HG02642 (cell line): ENCODE measurements at regions not wholly inside any gene's neighbourhood (a gene's known extent, or its start where the extent isn't known, plus 50 kb on each side); places are given as distances from the start of the nearest gene placed in this dataset.

Experiments used
- ATAC-seq: cut with Tn5 transposase; IDR thresholded peaks from one replicate; pipeline ENCODE4 v1.9.1; 2021; ENCODE audit warnings: mild to moderate bottlenecking; ENCODE audit not compliant: unreplicated experiment, poor library complexity

DNA sequence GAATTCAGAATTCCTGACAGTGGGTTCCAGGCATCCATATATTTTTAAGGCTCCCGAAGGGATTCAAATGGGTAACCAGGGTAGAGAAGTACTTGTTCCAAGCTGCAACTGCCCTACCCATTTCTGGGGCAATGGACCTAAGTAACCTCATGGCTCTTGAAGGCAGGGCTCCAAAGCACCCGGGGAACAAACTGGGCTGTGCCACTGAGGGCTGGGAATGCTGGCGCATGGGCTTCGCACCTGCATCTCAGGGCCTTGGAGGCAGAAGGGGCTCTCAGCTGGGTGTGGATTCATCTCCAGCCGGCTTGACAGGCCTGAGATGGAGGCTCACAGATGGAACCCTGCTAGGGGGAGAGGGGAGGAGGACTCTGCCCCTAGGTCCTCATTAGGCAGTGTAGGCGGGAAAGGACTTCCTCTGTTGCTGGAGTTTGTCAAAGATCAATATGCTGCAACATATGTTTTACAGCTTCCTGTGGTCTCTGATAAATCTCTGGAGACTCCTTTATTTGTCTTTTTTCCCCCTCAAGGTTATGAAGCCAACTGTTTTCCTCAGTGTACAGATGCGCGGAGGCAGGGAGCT, 232.3 kb upstream of the NLRP1 start:
- ATAC-seq, result no peak

DNA sequence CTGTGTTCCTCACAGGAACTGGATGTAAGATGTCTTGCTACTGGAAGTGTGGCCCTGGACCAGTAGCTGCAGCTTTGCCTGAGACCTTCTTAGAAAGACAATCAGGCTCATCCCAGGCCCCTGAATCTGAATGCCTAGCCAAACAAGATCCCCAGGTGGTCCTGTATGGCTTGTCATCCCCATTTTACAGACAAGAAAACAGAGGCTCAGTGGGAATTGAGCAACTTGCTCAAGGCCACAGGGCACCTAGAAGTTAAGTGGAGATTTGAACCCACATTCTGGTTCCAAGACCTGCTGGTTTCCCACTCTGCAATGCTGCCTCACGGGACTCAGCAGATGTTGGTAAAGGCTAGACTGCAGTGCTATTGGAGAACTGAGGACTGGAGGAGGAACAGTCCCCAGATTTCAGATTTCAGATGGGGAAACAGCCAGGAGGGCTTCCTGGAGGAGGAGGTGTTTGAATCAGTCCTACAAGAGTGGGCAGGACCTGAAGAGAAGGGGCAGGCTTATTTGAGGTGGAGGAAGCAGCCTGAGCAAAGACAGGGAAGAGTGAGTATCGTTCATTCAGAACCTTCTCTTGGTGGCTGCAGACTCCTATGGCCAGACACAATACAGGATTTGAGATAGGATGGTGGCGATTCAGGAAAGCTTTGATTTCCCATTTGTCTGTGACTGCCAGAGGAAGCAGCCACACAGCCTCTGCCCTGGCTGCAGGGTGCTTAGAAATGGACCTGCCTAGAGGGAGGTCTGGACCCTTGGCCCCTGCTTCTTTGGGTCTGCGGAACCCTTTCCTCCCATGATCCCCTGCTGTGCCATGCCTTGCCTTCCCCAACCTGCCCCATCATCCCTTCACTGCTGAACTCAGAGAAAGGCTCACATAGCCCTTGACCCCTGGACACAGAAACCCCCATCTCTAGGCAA, 233.4 kb upstream of the NLRP1 start:
- ATAC-seq, result no peak

DNA sequence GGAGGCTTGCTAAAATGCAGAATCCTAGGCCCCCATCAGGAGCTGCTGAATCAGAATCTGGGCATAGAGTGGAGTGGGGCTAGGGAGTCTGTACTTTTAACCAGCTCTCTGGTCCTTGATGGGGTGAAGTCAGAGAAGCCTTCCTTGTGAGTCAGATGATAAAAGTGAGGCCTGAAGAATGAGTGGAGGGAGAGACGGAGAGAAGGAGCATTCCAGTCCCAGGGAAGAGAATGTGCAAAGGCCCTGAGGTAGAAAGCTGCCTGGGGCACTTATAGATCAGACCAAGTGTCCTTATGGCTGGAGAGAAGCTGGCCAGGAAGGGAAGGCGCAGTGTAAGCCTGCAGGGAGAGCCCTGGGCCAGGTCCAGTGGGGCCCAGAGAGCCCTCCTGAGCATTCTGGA, 235.1 kb upstream of the NLRP1 start:
- no peak for ATAC-seq

DNA sequence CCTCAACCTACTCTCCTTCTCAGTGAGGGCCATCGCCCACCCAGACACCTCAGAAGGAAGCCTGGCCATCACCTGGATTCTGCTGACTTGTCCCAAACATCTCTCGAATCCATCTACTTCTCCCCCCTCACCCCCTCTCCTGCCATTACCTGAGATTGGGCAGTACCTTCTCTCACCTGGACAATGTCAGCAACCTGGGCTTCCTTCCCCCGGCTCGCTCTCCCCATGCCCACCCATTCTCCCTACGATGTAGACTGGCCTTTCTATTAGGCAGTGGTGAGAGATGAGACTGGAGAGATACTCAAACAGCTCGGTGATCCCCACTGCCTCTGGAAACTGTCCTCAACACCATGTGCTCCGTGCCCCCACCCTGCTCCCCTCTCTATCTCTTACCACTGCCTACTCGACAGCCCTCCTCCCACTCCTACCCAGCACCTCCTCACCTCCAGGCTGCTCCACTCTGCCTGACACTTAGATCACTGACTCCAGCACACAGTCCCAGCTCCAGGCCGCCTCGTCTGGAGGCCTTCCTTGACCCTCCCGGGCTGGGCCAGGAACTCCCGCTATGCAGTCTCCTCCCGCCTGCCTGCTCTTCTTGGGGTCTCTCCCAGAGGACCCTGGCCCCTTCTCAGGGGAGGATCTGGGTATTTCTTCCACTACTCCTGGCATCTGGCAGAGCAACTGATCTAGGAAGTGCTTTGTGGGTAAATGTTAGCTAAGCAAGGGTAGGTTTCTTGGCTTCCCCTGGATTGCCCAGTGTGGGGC, 235.8 kb upstream of the NLRP1 start:
- no peak for ATAC-seq

DNA sequence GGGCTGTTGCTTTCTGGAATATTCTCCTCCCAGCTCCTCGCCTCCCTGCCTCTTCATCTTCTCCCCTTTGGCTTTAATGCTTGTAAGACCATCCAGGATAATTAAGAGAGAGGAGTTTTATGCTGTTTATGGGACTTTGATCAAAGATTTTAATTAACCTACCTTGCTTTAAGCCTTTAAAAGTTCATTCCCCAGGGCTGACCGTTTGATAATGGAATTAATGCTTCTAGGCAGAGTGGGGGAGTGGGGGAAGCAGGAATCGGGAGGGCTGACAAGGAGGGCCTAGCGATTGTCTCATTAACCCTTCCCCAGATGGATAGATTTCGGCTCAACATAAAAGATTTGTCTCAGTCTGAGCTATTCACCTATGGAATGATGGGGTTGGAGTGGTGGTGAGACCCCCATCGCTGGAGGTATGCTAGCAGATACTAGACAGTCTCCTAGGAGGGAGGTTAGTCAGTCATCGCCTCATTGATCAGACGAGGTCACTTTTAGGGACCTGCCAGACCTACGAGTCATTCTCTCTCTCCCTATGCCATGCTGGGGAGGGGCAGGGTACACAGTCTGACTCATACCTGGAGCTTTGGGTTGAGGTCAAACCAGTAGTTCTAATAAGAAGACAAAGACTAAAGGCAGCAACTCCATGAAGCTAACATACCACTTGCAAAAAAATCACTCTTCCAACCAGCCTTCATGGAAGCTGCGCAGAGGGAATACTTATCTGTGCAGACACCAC, 236.6 kb upstream of the NLRP1 start:
- no peak for ATAC-seq

DNA sequence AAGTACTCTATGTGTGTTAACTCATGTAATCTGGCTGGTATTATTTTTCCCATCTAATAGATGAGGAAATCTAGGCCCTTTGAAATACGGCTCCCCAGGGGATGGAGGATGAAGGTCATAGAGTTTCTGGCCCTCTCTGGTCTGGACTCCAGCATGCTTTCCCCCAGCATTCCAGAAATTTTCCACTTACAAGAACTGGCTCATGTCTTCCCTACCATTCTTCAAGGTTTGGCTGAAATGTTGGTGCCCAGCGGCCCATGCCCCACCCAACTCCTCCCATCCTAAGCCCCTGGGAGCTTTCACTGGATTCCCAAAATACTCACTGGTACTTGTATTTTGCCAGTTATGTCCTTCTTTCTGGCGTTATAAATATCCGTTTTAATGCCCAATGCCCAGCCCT, 237.5 kb upstream of the NLRP1 start:
- no peak for ATAC-seq

DNA sequence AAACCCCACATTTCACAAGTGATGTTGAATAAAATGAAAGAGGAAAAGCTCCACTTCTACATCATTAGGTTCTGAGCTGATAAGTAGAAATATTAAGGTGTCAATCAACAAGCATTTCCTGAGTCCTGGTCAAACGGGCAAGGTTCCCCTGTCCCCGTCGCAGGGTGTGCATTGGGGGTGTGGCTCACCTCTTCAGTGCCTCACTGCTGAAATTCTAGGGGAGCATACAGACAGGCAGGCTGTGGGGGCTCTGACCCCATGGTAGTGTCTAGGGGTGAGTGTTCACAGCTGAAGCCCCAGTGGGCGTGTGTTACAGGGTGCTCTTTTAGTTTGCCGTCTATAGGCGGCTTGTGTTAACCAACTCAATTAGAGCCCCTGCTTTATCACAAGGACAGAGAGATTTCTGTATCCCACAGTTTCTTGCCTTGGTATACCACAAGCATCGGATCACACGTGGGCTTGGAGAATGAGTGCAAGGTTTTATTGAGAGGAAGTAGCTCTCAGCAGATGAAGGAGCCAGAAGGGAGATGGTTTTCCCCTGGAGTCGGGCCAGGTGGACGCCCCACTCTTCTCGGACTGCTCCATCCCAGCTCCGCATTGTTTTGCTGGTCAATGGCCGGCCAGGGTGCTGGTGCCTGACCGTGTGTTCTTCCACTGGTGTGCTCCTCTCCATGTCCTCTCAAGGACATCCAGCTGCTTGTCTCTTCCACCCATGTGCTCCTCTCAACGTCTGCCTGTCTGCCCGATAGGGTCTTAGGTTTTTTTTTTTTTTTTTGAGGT, 238.2 kb upstream of the NLRP1 start:
- no peak for ATAC-seq

DNA sequence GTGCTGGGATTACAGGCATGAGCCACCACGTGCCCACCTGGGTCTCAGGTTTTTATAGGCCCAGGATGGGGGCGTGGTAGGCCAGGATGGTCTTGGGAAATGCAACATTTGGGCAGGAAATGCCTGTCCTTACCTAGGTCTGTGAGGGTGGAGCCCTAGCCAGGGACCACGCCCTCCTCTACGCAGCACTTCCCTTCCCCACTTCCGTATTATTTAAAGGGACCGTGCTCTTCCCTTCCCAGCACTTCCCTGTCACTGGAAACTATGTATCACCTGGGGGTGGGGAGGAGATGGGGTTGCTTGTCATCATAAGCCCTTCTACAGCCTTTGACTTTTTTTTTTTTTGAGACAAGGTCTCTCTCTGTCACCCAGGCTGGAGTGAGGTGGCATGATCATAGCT, 238.9 kb upstream of the NLRP1 start:
- ATAC-seq, result no peak

DNA sequence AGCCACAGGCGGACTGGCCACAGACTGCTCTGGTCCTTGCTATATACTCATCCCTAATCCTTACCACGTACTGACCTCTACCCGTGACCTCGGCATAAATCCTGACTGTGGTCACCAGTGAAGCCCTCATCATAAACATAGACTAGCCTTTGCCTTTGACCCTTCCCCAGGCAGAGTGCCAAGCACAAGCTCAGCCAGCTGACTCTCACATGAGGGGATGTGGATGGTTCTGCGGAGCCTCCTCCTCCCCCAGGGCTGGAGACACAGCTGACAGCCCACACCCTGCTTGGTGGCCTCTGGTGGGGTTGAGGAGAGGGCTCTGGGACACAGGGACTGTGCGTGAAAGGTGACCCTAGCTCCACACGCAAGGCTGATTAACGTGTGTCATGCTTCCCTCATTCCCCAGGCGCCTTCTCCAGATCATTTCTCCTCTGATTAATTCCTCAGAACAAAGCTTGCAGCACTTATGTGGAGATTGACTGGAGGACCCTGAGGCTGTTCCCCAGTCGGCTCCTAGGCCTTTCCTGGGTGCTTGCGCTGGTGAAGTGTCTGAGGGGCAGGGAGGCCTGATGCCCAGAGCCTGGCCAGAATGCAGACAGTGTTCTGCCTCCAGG, 241.5 kb upstream of the NLRP1 start:
- ATAC-seq, result no peak

DNA sequence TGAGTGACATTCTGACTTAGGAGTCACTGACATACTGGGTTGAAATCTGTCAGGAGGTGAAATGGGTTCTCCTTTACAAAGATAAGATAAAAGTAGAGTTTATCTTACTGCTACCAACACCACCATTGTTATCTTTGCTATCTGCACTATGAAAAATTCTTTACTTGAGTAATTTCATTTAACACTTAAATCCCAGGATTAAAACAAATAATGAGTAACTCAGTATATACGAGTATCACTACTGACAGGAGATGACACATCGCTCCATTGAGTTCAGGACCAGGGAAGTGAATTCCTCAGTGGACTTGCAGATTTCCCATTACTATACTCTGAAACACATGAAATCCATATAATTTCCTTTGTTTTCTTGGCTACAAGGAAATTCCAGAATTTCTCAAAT, 242.1 kb upstream of the NLRP1 start:
- no peak for ATAC-seq

DNA sequence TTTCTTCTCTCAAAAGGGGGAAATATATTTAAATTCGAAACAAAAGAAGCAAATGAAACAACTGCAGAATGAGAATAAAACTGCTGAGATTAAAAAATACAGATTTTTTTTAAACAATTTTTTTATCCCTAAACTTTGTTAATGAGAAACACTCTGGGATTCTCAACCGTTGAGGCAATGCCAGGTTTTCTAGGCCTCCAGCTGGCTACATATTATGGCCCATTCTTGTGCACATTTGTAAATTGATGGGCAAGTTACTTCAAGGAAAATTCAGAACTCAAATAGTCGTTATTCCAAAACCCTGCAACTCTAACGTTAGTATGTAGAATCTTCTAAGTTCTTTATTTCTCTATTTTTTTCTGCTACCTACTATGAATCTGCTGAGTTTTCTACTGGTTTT, 239.3 kb upstream of the WSCD1 start:
- ATAC-seq, result no peak

DNA sequence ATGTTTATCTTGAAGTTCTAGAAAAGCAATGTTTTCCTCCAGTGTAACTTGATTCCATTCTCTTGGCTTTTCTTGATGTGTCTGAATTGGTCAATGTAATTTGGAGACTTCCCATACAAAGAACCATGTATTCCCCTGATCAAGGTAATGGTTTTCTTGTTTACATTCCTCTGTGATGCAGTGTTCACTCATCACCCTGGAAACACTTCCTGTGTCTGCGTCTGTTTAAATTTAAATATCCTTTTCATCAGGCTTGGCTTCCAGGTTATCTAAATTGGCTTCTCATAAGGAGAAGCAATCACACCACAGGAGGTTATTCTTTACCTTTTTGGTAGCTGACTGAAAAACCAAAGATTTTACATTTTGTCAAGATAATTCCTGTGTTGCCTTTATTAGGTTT, 237.3 kb upstream of the WSCD1 start:
- ATAC-seq, result no peak

DNA sequence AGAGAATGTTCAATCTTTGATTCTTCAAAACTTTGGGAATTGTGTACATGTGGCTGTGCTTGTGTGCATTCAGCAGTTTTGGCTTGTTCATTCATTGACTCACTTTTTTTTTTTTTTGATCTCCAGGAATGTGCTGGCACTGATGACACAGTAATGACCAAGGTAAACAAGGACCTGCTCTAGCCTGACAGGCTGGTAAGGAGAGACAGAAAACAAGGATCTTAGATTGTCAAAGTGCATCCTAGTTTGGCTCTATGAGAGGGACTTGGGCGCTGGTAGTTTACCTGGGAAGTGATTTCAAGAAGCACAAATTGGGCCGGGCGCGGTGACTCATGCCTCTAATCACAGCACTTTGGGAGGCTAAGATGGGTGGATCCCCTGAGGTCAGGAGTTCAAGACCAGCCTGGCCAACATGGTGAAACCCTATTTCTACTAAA, 233.1 kb upstream of the WSCD1 start:
- no peak for ATAC-seq

DNA sequence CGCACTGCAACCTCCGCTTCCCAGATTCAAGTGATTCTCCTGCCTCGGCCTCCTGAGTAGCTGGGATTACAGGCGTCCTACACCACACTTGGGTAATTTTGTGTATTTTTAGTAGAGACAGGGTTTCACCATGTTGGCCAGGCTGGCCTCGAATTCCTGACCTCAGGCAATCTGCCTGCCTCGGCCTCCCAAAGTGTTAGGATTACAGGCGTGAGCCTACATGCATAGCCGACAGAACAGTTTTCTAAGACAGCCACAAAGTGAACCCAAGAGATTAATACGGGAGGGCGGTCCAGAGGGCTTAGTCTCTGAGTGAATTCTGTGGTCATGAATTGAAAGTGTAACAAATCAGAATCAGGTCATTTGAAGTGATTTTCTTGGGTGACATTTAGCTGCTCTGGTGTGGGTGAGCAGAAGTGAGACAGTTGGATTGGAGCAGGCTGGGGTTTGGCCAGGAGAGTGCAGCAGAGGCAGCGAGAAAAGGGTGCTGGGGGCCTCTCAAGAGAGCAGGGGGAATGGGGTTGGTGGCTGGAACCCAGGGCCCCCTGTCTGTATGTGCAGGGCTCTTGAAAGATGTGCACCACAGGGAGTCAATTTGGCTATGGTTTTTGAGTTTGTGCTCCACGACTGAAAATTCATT, 231.4 kb upstream of the WSCD1 start:
- no peak for ATAC-seq

DNA sequence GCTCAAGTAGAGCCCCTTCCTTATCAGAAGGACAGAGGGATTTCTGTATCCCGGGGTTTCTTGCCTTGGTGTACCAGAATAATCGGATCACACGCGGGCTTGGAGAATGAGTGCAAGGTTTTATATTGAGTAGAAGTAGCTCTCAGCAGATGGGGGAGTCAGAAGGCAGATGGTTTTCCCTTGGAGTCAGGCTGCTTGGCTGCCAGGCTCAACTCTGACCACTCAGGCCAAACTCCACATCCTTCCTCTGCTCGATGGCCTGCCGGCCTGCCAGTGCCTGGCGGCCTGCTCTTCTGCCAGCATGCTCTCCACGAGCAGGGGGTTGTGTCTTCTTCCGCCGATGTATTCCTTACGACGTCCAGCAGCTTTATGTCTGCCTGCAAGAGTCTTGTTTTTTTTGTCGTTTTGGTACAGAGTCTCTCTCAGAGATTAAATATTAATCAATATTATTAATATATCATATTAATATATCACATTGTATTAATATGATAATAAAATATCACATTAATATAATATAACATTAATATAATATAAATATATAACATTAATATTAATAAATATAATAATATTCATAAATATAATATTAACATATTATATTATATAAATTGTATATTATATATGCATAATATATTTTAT, 229.2 kb upstream of the WSCD1 start:
- no peak for ATAC-seq

DNA sequence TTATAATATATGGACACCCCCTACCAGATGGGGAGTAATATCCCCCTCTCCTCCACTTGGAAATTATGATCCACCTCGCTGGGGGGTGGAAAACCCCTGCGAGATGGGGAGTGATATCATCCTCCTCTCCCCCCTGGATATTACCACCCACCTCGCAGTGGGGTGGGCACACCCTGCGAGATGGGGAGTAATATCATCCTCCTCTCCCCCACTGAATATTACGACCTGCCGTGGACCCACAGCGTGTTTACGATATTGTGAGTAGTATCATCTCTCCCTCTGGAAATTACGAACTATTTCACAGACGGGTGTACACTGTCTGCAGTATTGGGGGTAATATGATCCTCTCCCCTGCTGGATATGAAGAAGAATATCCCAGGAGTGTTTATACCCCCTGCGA, 228.3 kb upstream of the WSCD1 start:
- no peak for ATAC-seq

DNA sequence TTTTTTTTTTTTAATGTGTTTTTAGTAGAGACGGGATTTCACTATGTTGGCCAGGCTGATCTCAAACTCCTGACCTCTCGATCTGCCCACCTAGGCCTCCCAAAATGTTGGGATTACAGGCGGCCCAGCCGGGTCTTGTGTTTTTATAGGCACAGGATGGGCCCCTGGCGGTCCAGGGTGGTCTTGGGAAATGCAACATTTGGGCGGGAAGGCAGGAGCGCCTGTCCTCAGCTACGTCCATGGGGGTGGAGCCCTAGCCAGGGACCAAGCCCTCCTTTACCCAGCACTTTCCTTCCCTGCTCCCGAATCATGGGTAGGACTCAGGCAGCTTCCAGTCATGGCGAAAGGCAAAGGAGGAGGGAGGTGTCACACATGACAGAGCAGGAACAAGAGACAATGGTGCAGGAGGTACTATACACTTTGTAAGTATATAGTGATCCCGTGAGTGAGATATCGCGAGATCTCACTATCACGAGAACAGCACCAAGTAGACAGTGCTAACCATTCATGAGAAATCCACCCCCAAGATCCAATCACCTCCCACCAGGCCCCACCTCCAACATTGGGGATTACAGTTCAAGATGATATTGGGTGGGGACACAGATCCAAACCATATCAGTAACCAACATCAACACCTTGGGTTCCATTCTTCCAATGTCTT, 226.7 kb upstream of the WSCD1 start:
- ATAC-seq, result no peak

DNA sequence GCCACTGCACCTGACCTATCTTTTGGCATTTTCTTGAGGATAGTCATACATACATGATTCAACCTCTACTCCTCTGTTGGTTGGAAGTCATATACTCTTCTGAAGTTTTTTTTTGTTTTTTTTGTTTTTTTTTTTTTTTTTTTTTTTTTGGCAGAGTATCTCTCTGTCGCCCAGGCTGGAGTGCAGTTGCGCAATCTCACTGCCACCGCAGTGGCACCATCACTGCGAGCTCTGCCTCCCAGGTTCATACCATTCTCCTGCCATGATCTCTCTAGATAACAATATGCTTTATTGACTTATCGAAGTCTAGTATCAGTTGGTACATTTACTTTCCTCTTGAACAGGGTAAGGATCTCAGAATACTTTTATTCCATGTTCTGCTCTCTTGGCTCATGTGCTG, 224.2 kb upstream of the WSCD1 start:
- ATAC-seq, result no peak
